HG03439 (cell line): ENCODE measurements at regions not wholly inside any gene's neighbourhood (a gene's known extent, or its start where the extent isn't known, plus 50 kb on each side); places are given as distances from the start of the nearest gene placed in this dataset.
"Not testable (repeated sequence)": the region's sequence is repeated elsewhere in the genome, so short reads cannot be mapped to it uniquely, and the experiment has no call there.

Source experiments
- ATAC-seq: cut with Tn5 transposase; IDR thresholded peaks from one replicate; pipeline ENCODE4 v1.9.1; 2021; ENCODE audit warnings: mild to moderate bottlenecking, moderate library complexity; ENCODE audit not compliant: unreplicated experiment

DNA sequence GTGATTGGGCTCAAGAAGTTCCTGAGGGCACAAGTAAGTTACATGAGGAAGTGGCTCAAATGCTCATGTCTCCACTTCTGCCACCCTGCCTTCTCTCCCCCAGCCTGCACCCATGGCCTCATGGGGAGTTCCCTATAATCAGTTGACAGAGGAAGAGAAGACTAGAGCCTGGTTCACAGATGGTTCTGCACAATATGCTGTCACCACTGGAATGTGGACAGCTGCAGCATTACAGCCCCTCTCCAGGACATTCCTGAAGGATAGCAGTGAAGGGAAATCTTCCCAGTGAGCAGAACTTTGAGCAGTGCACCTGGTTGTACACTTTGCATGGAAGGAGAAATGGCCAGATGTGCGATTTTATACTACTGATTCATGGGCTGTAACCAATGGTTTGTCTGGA, 352.3 kb downstream of the C12orf75 start:
- ATAC-seq = not testable (repeated sequence)

DNA sequence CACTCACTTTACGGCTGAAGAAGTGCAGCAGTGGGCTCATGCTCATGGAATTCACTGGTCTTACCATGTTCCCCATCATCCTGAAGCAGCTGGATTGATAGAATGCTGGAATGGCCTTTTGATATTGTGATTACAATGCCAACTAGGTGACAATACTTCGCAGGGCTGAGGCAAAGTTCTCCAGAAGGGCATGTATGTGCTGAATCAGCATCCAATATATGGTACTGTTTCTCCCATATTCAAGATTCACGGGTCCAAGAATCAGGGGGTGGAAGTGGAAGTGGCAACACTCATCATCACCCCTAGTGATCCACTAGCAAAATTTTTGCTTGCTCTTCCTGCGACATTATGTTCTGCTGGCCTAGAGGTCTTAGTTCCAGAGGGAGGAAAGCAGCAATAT, 353.3 kb downstream of the C12orf75 start:
- not testable (repeated sequence) for ATAC-seq

DNA sequence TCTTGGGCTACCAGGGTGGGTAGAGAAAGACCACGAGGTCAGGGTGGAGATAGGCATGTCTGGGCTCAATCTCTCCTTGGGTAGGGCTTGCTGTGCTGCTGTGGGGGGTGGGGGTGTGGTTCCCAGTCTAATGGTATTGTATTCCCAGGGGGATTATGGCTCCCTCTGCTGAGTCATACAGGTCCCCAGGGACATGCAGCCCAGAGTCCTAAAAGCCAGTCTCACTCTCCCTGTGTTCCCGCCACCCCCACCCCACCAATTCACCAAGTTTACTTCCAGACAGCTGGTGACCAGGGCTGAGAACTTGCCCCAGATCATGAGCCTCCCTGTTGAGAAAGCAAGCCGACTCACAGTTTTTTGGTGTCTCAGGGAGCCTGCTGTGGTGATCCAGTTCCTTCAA, 367.6 kb downstream of the C12orf75 start:
- no peak for ATAC-seq

DNA sequence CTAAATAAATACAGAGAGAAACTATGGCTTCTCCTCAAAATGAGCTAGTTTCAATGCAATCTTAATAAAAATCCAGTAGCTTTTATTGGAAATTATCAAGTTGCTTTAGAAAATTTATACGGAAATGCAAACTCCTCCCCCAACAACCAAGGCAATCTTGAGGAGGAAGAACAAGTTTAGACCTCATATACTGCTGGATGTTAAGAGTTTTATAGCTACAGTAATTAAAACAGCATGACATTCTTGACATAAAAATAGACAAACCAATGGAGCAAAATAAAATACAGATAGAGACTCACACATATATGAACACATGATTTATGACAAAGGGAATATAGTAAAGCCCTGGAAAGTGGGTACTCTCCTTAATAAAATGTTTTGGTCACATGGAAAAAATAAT, 368.7 kb downstream of the C12orf75 start:
- no peak for ATAC-seq

DNA sequence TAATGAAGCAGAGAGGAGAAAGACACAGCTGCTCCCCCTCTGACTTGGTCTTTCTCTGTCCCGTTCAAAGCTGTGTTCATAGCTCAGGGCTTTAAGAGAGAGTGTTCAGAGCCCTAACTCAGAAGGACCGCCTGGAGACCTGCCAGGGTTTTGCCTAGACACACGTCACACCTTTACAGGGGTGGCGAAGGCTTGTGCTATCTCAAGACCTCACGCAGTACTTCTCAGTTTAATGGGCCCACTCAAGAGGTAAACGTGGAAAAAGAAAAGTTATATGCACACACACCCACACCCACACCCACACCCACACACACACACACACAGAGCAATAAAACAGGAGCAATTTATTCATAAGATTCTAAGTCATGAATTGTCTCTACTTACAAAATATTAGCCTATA, 374.3 kb downstream of the C12orf75 start:
- ATAC-seq = no peak

DNA sequence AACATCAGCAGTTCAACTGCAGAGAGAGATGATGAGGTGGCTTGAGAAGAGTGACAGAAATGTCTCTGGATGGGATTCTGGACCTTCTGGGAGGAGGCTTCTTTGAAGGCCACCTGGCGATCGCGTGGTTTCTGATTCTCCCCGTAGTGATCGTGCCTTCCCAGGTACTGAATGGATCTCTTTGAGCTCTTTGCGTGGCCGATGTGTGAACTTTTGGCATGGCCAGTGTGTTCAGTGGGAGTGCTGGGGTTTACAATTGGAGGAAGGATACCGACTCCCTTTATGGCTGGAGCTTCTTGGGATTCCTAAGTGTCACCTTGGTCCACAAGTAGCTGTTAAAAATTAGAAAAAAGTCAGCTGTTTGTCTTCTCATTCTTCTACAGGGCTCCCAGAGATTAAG, 374.7 kb downstream of the C12orf75 start:
- no peak for ATAC-seq

DNA sequence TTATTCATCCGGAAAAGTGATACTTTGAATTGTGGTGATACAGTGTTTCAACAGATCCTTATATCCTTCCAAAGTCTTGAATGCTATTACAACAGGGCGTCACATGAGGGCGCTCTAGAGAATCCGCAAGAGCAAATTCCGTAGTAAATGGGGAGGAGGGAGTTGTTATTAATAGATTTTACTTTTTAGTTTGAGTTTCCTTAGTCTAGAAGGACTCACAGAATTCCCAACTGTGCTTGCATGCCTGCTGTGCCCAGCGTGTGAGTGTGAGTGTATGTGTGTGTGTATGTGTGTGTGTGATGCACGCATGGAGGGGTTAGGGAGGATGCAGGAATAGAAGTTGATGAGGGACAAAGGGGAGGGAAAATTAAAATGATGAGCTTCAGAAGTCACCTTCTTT, 375.3 kb downstream of the C12orf75 start:
- ATAC-seq = no peak

DNA sequence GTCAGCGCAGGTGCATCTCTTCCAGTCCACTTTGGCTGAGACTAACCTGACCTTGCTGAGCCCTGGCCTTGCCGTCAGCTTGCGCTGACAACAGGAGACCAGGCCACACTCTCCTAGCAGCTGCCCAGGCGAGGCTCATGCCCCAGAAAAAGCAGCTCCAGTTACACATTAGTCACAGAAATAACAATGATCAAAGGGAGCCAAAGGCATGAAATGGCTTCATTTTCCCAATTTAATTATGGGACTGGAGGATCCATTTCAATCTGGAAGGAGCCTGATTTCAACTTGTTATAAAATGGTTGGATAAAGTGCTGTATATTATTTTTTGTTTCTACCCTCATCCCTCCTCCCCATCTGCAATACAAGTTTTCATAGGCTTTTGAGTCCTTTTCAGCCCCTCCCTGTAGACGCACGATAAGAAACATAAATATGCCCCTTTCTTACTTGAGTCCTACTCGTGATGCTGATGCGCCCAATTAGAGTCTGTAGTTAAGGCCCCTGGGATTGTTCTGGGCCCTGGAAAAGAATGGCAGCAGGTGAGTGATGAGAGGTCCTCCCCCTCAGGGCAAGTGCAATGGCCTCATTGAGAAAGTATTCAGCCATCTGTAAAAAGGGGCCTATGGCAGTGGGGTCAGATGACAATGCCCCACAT, 376.0 kb downstream of the C12orf75 start:
- ATAC-seq = no peak

DNA sequence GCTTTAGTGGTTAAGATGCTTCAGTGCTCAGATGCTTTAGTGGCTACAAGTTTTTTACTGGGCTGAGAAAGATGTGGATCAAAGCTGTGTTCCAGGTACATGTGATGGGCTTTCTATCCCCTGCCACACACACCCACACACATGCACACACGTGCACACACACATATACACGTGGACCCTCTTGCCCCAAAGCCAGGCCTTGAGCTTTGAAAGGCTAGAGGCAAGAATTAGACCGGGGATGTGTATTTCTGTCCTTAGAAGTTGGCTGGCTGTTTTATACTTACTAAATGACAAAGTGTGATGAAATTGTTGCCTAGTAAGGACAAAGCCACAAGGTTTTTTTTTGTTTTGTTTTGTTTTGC, 376.5 kb downstream of the C12orf75 start:
- ATAC-seq = no peak

DNA sequence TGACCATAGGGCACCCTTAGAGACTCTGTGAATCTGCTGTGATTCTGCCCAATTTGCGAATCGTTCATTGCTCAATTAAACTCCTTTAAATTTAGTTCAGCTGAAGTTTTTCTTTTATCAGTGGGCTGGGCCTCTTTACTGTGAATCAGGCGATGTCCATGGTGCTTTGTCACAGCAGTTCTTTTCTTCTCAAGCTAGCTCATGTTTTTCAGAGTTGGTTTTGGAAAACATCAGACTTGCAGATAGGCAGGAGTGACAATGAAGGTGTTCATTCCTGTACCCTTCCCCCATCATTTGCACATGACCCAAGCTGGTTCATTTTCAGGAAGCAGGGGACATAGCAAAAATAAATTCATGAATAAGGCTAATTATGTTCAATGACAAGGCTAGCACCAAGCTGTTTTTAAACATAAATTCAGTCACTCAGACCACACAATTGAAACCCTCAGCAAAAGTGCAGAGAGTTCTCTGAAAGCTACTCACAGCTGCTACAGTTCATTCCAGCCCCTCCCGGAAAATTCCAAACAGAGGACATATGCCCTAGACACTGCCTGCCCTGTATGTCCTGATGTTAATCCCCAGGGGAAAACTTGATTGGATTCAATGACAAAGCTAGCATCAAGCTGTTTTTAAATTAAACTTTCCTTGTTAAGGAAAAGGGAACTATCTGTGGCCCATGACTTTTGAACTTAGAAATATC, 383.3 kb downstream of the C12orf75 start:
- no peak for ATAC-seq

DNA sequence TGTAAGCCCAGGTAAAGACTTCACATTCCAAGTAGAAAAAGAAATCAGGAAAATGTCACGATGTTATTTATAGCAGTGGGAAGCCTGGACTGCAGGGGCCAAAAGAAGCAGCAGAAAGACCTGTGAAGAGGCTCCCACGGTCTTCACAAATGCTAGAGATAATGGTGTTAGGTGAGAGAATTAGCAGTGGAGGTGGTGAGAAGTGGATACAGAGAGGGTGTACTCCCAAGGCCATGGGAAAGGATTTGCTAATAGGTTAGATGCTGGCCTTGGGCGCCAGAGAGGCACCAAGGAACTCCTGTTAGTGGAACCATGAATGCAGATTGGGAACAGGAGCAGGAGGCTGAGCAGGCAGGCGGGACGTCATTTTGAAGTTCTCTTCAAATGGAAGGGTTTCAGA, 386.1 kb downstream of the C12orf75 start:
- ATAC-seq = no peak

DNA sequence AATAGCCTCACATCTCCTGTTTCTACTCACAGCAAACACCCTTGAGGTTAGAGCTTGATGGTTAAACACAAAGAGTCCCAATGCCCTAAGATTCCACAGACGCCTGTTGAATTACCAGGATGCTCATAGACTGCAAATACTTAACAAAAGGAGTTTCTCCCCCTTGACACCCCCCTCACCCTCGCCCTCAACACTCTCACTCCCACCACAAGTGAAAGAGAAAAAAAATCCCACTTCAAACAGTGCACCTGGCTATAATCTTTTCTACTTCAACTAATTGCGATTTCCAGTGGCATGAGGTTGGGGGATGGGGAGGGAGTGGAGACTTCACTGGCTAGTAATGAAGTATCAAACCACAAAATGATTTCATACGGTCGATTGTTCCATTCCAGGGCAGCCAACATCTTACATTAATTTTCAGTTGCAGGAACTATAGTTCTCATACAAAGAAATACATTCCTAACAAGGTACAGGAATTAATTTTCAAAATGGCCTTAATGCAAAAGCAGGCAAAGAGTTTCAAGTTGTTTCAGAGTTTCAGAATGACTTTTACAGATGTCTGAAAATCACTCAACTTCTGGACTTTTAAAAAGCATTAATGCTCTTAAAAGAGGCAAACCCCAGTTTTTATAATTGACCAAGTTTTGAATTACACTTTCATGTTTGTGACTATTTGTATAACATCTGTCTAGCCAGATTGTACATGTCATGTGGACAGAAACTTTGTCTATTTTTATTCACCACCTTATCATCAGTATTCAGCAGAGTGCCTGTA, 390.7 kb downstream of the C12orf75 start:
- peak; percentile 83 for ATAC-seq

DNA sequence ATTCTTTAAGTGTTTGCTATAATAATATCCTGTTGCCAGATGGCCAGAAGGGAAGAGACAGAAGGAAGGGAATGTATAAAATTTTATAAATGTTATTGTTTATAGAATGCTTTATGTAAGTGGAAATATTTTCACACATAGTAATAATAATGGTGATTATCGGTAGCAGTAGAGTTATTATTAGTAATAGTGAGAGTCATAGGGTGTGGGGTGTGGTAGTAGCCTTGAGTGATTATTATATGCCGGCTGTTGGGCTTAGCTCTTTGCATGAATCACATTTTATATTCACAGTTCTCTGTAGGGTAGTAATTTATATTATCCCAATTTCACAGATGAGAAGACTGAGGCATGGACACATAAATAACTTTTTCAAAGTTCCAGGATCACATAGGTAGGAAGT, 391.4 kb downstream of the C12orf75 start:
- ATAC-seq = peak; percentile 38

DNA sequence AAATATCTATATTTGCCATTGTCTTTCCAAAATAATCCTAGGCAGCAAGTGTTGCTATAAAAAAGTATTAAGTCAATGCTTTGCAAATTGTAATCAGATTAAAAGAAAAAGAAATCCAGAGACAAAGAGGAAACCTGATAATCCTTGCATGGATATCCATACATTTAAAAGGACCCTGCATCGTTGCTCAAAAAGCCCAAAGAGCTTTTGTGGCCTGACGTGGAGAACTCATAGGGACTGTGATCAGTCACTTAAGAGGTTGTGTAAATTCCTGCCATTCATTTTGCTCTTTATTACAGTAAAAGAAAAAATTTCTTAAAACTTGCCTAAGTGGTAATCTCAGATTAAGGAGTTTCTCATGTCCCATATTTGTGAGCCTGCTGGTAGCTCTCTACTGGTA, 392.6 kb downstream of the C12orf75 start:
- no peak for ATAC-seq

DNA sequence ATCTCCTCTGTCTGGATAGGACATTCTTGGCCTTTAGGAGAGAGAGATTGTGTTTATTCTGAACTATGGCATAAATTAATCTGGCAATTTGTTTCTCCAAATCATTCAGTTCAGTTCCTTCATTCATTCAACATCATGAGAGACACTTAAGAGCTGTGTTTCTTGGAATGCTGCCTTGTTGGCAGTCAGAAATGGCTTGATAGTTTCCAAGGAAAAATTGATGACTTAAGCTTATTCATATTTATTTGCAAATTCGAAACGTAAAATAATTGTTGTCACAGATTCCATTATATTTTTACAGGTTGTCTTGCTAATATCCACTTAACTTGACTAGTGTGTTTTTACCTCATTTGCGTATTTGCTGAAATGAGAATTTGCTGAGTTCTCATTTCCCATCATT, 393.0 kb downstream of the C12orf75 start:
- no peak for ATAC-seq

DNA sequence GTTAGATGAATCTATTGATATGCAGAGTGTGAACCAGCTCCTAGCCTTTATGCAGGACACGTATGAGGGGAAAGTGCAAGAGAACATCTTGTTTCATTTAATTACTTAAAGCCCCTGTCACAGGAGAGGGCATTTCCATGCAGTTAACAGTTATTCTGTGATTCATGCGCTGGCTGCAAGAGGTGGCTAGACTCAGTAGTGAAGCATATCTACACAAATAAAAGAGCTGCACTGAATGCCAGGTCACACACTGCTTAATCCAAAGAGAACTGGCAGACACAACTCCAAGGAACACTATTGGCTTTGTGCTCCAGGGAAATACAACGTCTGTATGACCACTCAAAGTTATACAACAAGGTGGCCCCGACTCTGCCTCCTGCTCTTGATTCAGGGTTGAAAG, 394.1 kb downstream of the C12orf75 start:
- ATAC-seq = no peak

DNA sequence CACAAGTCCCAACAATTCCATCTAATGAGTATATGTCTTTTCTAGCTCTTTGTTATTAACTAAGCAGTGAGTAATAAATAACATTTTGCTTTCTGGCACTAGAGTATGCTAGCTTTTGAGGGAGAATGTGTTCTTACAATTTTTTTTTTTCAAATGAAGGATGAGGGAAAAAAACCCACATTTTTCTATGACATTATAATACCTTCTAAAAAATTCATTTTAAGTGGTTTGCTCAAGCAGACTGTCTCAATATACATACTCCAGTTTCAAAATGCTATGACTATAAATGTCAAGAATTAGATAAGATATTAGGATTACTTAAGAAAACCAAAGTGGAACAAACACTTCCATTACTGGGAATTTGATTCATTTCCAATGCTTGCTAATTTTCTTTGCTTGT, 394.6 kb downstream of the C12orf75 start:
- ATAC-seq = no peak

DNA sequence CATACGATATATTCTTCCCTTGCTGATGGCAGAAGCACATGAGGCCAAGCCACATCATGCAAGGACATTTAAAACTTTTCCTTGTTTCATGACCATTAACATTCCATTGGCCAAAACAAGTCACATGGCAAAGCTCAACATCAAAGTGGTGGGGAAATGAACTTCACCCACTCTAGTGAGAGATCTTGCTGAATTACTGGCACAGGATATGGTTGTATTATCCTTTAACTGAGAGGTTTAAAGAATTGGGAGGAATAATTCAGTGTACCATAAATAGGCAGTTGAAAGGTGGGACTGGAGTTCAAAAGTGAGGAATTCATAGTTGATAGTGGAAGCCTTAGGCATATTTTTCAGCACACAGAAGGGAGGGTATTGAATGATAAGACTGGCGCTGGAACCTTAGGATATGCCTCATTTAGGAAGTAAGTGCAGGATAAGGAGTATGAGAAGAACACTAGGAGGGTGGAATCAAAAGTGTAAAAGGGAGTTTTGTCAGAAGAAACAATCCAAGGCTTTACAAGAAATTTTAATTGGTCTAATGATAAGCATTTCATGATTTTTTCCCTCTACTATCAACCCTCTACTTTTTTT, 398.8 kb downstream of the C12orf75 start:
- no peak for ATAC-seq

DNA sequence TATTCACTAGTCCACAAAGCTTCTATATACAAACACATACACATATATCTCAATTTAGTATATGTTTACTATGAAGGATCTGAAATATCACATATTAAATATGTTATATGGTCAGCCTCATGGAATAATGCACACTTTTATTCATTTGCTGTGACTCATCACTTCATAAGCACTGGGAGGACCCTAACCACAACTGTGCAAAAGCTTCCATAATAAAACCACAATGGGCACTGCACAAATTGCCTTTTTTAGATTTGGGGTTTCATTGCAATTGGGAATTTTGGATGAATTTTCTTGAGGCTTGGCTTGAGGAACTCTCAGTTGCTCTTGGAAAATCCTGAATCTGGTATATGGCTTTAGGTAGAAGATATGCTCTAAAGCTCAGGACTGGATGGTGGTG, 399.4 kb downstream of the C12orf75 start:
- ATAC-seq = no peak

DNA sequence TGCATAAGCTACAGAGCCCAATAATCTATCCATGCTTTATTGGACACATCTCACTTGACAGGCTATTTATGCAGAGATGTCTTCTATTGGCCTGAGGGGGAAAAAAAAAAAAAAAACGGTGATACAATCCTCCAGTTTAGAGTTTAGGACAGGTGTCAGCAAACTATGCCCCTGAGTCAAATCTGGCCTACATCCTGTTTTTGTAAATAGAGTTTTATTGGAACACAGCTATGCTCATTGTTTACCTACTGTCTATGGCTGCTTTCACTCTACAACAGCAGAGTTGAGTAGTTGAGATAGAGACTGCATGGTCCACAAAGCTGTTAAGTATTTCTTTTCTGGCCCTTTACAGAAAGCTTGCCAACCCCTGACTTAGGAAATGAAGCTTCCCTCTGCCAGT, 403.1 kb downstream of the C12orf75 start:
- ATAC-seq = no peak

DNA sequence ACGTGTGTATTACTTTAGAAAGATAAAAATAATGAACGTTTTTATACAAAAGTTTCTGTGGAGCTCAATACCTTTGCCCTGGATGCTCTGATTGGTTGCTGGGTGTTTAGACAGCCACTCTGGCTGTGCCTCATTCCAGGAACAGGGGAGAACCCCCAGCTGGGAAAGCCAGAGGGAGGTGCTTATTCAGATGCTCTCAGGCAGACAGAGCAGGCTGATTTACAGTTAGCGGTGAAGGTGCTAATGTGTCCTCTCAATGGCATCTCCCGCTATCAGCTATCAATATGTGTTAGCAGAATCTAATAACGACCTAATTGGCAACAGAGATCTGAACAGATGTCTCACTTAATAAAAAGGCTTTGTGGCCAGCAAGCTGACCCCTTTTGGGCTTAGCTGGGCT, 402.3 kb downstream of the NUAK1 start:
- ATAC-seq = no peak

DNA sequence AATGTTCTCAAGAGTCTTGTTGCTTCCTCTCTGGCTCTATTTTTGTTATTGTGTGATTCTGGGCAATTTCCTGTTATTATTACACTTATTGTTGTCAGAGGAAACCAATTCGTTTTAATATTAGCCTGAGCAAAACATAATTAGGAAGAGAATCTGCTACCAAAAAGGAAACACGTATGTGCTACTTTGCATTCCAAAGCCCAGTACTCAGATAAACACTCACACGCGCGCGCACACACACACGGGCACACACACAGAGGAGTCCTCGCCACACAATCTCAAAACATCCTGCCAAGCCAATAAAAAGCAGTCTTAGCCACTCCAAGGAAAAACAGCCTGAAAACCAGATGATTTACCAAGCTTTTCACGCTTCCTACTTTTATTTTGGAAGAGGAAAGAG, 400.7 kb downstream of the NUAK1 start:
- no peak for ATAC-seq
